ENCODE measurements at regions not wholly inside any gene's neighbourhood (a gene's known extent, or its start where the extent isn't known, plus 50 kb on each side); places are given as distances from the start of the nearest gene placed in this dataset.

GRCh38 chr22:22384668-22385244 is 123.8 kb downstream of the ZNF280B start:
- TF ChIP-seq POLR2AphosphoS5 (IDR thresholded peaks at IDR 0.05) = no peak
- no peak for TF ChIP-seq CTCF (IDR thresholded peaks at IDR 0.05)
- no peak for TF ChIP-seq POLR2A (IDR thresholded peaks at IDR 0.05)

Data from upper lobe of left lung (tissue), 4 donors.